NCI-H1048 (cell line): ENCODE measurements at regions not wholly inside any gene's neighbourhood (a gene's known extent, or its start where the extent isn't known, plus 50 kb on each side); places are given as distances from the start of the nearest gene placed in this dataset.

Experiments used
- DNase-seq: peaks from one replicate; lab custom pipeline; 2025; lab: John Stamatoyannopoulos, UW

DNA sequence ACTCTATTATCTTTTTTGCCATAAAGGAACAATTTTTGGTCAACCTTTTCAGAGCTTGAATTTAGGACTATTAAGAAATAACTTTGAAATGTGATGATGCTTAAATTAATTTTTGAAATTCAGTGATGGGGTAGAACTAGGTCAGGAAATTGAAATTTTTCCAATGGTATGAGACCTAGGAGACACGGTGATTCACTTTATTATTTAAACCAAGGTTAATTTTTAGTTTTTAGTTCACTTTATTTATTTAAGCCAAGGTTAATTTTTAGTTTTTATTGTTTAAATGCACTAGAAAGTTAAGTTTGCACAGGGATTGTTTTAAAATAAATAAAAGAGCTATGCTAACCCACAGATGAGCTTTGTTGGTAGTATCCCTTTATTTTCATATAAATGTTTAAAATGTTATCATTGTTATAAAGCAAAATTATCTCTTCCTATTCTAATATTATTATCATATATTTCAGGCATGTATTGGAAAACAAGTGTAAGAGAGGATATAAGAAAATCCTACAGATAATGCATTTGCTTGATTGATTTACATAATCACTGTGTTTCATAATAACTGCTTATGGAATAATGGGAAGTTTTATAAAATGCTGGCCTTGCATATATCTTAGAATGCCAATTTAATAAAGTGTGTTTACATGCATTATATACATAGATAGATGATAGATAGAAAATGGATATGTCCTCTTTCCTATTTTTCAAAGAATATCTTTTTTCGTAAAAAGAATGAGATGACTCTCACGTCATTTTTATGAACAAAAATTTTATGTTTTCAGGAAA lies 163.6 kb downstream of the HGF start:
- no peak for DNase-seq

DNA sequence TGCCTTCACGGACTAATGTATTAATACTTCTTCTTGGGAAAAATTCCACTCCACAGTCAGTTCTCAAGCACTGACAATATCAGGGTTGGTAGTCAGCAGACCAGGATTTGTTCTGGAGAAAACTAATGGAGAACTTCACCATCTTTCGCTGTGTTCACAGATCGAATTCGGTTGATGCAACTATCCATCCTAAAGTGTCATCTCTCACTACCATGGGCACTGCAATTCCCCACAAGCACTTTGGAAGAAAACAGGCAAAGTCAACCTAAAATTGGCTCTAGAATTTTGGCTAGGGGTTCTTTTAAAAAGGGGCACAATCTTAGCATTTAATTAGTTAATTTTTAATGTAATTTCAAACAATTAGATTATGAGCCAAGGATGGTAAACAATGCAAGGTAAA lies 164.4 kb downstream of the HGF start:
- DNase-seq = no peak

DNA sequence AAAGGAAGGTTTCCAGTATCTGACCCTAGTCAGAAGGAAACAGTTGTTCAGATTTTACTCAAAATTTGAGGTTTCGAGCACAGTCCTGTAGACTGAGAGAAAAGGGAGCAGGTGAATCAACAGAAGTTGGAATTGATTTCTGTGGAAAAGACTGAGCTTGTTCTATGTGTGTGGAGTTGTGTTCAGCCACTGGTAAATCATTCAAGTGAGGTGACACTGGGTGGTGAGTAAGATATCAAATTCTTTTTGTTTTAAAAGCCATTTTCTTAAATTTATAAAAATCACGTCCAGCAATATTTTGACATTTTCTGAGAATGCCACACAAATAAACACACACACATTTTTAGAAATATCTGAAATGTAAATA lies 165.1 kb downstream of the HGF start:
- no peak for DNase-seq

GRCh38 chr7:81604075-81604807 lies 165.6 kb downstream of the HGF start:
- no peak for DNase-seq

- DNase-seq = no peak
Measured at GRCh38 chr7:81600608-81601007, 169.2 kb downstream of the HGF start.

GRCh38 chr7:81598951-81599350 lies 170.9 kb downstream of the HGF start:
- no peak for DNase-seq

GRCh38 chr7:81594767-81595166 lies 175.1 kb downstream of the HGF start:
- DNase-seq = no peak

DNA sequence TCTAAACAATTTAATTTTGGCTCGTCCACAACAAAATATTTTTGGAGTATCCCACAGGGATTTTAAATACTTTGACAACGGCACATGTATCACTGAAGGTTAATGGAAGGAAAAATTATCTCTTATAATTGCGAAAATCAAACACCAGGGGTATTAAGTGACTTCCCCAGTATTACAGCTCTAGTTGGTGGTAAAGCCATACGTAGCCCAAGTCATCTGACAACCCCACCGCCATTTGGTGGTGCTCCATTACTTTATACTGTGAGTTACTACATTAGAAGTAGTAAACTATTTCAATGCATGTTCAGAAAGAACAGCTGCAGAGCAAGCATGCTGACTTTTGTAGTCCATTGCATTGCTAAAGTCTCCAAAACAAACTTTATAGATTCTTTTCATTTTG lies 179.7 kb downstream of the HGF start:
- no peak for DNase-seq

- DNase-seq = no peak
Measured at GRCh38 chr7:81584667-81585066, 185.2 kb downstream of the HGF start.

- no peak for DNase-seq
Measured at GRCh38 chr7:81583882-81584533, 185.8 kb downstream of the HGF start.

GRCh38 chr7:81583090-81583489 lies 186.8 kb downstream of the HGF start:
- no peak for DNase-seq

DNA sequence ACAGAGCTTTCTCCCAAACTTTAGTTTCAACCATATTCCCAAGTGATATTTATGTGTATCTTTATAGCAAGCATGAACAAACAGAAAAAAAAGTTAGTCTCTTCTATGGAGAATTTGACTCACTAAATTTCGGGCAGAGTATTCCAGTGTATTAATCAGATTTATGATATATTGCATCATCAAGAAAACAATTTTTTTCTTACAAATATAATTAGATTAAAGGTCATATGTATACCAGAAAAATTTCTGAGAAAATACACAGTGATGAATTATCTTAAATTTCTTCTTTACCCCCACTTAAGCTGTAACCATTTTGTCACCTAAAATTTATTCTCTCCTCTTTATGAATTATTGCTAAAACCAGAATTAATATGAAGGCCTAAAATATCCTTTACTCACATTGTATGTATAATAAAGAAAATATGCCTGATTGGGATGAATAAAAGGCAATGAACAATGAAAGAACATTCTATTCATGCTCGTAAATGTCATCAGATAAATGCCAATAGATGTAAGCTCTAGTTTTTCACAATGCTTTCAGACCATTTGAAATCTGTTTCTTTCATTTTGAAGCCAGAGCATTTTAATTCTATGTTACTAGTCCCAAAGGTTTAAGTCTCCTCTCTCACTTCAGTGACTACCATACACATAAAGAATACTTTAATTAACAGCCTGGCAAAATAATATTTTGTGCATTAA lies 192.1 kb downstream of the HGF start:
- DNase-seq = no peak

DNA sequence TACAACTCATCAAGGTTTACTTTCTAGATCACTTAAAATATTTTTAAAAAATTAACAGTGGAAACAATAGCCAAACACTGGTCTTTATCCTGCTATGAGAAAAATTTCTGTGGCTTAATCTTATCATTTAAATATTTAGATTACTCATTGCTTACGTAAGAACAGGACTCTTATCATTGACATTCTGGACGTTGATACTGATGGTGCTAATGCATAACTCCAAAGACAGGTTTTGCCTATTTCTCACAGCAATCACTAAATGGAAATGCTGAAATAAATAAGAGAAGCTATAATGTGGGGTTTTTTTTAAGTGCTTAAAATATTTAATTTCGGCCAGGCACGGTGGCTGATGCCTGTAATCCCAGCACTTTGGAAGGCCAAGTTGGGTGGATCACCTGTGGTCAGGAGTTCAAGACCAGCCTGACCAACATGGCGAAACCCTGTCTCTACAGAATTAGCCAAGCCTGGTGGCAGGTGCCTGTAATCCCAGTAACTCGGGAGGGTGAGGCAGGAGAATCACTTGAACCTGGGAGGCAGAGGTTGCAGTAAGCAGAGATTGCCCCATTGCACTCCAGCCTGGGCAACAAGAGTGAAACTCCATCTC lies 195.0 kb downstream of the HGF start:
- DNase-seq = no peak

DNA sequence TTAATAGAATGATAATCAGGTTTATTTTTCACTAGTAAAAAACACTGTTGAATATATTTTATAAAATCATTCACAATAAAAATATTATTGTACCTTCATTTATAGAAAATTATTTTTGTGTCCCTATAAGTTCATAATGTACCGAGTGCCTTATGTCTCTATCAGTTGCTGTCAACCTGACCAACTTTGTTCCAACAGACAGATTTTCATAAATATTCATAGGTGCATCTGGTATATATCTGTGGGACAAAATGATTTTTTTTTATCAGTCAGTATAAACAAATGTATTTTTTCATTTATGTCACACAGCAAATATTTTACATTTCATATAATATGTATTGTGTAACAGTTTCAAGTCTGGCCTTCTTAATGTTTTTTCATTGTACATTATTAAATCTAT lies 195.9 kb downstream of the HGF start:
- no peak for DNase-seq

- DNase-seq = no peak
Measured at GRCh38 chr7:81573128-81573527, 196.7 kb downstream of the HGF start.

DNA sequence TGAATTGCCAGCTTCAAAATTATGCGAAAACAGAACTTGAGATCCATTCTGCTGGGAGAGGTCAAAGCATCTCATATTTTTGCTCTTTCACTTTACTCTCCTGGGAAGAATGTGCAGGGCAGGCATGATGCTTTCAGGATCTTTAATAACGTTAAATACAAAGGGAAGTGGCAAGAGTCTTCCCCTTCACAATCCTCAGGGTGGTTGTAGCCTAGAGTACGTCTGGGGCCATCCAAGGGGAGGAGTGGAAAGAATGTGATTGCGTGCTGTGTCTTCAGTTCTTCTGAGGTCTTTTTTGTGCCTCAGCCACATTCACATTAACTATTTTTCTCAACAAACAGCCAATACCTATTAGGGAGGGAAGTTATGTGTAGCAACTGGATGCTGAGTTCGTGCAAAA lies 207.3 kb downstream of the HGF start:
- no peak for DNase-seq

DNA sequence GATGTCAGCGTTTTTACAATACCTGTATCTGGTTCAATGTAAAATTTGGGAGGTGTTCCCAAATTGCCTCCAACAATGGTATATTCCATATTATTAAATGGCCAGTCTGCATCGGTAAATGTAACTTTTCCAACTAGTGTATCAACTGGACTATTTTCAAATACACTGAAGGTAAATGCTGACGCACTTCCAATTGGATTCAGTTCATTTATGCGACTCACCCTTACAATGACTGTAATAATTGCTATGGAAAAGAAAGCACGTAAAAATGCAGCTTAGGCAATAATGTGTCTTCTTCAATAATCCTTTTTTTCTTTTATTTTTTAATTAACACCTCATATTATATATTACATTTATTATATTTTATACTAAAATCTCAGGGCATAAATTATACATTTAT lies 209.1 kb downstream of the HGF start:
- DNase-seq = no peak

- no peak for DNase-seq
Measured at GRCh38 chr7:81549484-81550016, 220.3 kb downstream of the HGF start.

- DNase-seq = no peak
Measured at GRCh38 chr7:81534996-81535395, 234.9 kb downstream of the HGF start.

DNA sequence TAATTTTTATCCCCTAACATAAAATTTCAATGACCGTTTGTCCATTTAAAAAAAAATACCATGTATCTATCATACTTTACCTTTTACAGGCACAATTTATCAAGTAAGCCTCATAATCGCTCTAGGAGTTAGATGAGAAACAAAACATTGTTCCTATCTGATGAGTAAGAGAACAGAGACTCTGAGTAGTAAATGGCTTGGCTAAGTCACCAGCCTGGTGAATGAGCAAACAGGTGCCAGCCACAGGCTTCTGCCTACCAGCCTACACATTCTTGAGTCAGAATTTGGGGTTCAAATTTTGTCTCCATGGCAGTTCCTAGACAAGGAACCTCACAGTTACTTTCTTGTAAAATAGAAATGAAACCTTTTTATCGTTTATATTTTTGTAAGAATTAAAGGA lies 235.4 kb downstream of the HGF start:
- DNase-seq = no peak

- DNase-seq = no peak
Measured at GRCh38 chr7:81533931-81534330, 235.9 kb downstream of the HGF start.

DNA sequence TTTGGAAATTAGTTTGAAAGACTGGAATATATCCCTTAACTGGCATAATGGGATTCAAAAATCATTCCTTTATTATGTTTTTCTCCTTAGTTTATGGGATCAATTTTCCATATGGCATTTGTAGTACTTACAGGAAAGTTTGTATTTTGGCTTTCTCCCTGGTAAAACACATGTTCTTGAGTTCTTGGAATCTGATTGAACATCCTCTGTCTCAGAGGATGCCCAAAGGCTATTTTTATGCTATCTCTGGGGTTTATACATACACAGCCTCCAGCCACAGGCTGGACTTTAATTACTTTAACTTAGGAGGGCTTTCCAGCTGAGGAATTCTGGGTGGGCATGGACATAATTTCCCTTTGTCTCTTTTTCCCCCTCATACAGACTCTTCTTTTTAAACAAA lies 236.4 kb downstream of the HGF start:
- no peak for DNase-seq
